GM19043 (cell line): ENCODE measurements at regions not wholly inside any gene's neighbourhood (a gene's known extent, or its start where the extent isn't known, plus 50 kb on each side); places are given as distances from the start of the nearest gene placed in this dataset.

Source experiments
- ATAC-seq: cut with Tn5 transposase; IDR thresholded peaks from one replicate; pipeline ENCODE4 v1.9.1; 2021; ENCODE audit warnings: low read depth; ENCODE audit not compliant: unreplicated experiment

- ATAC-seq, result no peak
Observed at GRCh38 chr14:73783107-73783727, 68.4 kb upstream of the PTGR2 start.

GRCh38 chr14:73782623-73783022 lies 68.4 kb upstream of the PNMA1 start:
- no peak for ATAC-seq

- ATAC-seq, result no peak
Observed at GRCh38 chr14:73780896-73781295, 66.7 kb upstream of the PNMA1 start.

- no peak for ATAC-seq
Observed at GRCh38 chr14:73780391-73780790, 66.2 kb upstream of the PNMA1 start.

- no peak for ATAC-seq
Observed at GRCh38 chr14:73778736-73779135, 64.6 kb upstream of the PNMA1 start.

- ATAC-seq, result no peak
Observed at GRCh38 chr14:73777420-73777819, 63.2 kb upstream of the PNMA1 start.

GRCh38 chr14:73776194-73776537 lies 62.0 kb upstream of the PNMA1 start:
- ATAC-seq, result no peak

GRCh38 chr14:73775339-73776193 lies 61.4 kb upstream of the PNMA1 start:
- no peak for ATAC-seq

GRCh38 chr14:73774671-73775070 lies 60.5 kb upstream of the PNMA1 start:
- ATAC-seq, result no peak

- no peak for ATAC-seq
Observed at GRCh38 chr14:73774241-73774570, 60.0 kb upstream of the PNMA1 start.

GRCh38 chr14:73773441-73774240 lies 59.5 kb upstream of the PNMA1 start:
- no peak for ATAC-seq

- no peak for ATAC-seq
Observed at GRCh38 chr14:73771848-73772638, 57.9 kb upstream of the PNMA1 start.

GRCh38 chr14:73770977-73771847 lies 57.0 kb upstream of the PNMA1 start:
- ATAC-seq, result no peak

GRCh38 chr14:73768107-73768506 lies 53.9 kb upstream of the PNMA1 start:
- no peak for ATAC-seq

- no peak for ATAC-seq
Observed at GRCh38 chr14:73764406-73765280, 50.5 kb upstream of the PNMA1 start.
